Epithelial cell of proximal tubule (primary cell): ENCODE measurements at regions not wholly inside any gene's neighbourhood (a gene's known extent, or its start where the extent isn't known, plus 50 kb on each side); places are given as distances from the start of the nearest gene placed in this dataset.

Experiments used
- DNase-seq: peaks from one replicate; pipeline ENCODE4 v3.0.0-alpha.2; 2011; ENCODE audit warnings: low read depth
- H3K4me3 ChIP-seq: 2 replicates; pipeline ENCODE4 v1.5.1; 2011; ENCODE audit warnings: low read depth, mild to moderate bottlenecking, low read length
- TF ChIP-seq, protein P1 (sequence below): conservative IDR thresholded peaks from 2 replicates; pipeline ENCODE4 v1.5.1; 2012; ENCODE audit warnings: low read depth, mild to moderate bottlenecking, low read length

DNA sequence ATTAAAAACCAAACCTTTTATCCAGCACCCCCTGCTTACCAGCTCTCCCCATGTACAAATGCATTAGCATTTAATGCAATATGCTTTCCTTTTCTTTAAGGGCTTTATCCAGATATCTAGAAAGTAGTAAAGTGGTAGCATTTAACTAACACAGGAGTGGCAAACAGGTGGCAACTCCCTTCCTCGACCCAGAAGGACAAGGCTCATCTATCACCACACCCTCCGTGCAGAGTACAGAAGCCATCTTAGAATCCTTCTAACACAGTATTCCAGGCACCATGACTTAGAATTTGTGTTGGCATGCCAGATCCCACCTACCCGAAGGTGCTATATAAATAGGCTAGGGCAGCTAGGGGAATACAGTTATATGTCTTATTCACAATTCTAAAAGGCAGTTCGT is 148.6 kb upstream of the NSMCE3 start:
- TF ChIP-seq, protein P1, sequence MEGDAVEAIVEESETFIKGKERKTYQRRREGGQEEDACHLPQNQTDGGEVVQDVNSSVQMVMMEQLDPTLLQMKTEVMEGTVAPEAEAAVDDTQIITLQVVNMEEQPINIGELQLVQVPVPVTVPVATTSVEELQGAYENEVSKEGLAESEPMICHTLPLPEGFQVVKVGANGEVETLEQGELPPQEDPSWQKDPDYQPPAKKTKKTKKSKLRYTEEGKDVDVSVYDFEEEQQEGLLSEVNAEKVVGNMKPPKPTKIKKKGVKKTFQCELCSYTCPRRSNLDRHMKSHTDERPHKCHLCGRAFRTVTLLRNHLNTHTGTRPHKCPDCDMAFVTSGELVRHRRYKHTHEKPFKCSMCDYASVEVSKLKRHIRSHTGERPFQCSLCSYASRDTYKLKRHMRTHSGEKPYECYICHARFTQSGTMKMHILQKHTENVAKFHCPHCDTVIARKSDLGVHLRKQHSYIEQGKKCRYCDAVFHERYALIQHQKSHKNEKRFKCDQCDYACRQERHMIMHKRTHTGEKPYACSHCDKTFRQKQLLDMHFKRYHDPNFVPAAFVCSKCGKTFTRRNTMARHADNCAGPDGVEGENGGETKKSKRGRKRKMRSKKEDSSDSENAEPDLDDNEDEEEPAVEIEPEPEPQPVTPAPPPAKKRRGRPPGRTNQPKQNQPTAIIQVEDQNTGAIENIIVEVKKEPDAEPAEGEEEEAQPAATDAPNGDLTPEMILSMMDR: no peak

DNA sequence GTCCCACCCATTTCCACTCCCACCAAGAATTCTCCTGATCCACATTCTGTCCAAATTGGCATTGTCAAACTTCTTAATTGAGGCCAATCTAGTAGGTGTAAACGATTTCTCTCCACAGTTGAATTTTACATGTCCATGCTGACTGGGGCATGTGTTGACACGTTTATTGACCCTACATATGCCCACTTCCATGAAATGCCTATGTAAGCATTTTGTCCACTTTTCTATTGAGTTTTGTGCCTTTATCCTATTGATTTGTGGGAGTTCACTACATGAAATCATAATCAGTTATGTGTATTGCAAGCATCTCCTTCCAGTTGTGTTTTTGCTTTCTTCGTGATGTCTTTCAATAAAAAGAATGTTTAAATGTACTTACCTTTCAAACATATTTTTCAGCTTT is 141.7 kb upstream of the NSMCE3 start:
- DNase-seq: no peak
- no peak overlapping the region for H3K4me3 ChIP-seq
- TF ChIP-seq, protein P1: no peak

More for the DNA sequence above, 148.6 kb upstream of the NSMCE3 start:
- DNase-seq: no peak
- H3K4me3 ChIP-seq: no peak overlapping the region

DNA sequence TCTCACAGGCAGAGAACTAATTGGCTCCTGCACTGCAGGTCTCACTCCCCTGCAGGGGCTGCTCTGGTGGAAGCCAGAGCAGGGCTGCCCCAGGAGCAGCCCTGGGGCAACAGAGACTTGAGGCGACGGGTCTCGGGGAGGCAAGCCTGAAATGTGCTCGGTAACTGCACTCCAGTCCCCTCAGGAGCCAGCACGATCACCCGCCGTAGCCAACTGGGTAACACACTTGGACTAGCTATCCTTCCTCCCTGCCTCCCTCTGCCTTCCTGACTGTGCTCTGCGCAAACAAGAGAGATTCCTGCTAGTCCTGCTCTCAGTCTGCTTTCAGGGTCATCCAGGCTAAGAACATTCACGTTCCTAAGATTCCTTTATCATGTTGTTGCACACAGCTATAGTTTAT is 140.7 kb upstream of the NSMCE3 start:
- H3K4me3 ChIP-seq: no peak overlapping the region
- DNase-seq: no peak
- TF ChIP-seq, protein P1: no peak

DNA sequence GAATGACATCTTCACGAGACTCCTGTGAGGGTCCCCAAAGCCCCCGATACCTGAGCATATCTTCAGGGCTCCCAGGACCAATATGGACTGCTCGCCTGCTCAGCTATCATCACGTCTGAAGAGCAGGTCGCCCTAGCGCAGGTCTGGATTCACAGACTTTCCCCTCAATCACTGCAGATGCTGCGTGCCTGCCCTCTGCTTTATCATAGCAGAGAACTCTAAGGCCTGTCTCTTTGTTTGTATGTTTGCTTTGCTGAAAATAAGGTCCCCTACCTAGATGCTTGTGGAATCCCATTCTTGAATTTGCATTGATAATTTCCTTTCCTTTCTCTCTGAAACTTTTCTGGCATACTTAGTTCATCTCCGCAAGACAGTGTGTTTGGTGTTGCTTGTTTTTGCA is 140.3 kb upstream of the NSMCE3 start:
- DNase-seq: no peak
- TF ChIP-seq, protein P1: no peak
- H3K4me3 ChIP-seq: no peak overlapping the region

DNA sequence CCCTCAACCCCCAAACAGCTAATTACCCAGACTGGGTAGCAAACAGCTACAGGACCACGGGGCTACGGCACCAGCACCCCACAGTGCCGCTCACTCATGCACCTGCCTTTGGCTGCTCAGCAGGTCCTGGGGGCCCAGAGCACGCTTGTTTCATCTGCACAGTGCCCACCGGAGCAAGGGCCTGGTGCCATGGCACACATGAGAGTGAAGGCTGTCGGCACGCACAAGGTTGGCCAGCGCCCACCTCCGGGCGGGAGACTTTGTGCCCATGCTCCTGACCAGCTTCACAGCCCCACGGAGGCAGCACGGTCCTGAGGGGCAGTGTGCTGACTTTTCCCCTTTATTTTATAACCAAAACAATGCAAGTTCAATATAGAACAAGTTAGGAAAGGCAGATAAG is 135.9 kb upstream of the NSMCE3 start:
- TF ChIP-seq, protein P1: no peak
- no peak overlapping the region for H3K4me3 ChIP-seq
- DNase-seq: no peak

DNA sequence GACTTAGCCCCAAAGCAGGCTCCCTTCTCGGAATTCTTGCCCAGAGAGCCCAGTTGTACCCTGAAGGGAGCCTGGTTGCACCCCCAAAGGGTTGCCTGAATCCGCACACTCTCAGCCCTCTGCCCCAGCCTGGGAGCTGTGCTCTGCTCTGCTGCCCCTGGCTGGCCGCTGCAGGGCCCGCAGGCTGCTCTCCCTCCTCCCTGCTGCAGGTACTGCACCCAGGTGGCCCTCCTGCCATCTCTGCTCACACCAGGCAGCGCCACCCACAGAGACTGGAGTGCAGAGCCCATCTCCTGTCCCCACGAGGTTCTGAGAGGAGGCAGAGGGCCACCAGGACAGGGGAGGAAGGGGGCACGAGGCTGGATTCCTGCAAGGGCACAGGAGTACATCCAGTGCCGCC is 134.2 kb upstream of the NSMCE3 start:
- TF ChIP-seq, protein P1: no peak
- H3K4me3 ChIP-seq: no peak overlapping the region
- DNase-seq: no peak

DNA sequence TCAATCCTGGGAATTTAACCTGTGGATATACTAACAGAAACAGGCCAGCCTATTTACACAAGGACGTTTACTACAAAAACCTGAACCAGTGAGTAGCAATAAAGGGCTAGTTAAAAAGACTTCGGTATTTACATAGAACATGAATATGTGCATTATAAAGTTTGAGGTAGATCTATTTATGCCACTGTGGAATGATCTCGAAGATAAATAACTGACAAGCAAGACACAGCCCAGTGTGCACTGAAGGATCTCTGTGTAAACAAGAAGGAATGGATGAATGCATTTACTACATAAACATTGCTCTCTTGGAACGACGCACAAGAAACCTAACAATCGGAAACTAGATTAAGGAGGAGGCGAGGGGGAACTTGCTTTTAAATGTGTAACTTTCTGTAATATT is 132.0 kb upstream of the NSMCE3 start:
- no peak overlapping the region for H3K4me3 ChIP-seq
- TF ChIP-seq, protein P1: no peak
- no peak for DNase-seq
